ENCODE measurements at regions not wholly inside any gene's neighbourhood (a gene's known extent, or its start where the extent isn't known, plus 50 kb on each side); places are given as distances from the start of the nearest gene placed in this dataset.

GRCh38 chr3:150105025-150105424, 134.3 kb upstream of the PFN2 start:
- Histone ChIP-seq H3K79me2 (ENCODE audit: insufficient read depth, low read length) (no peaks in the 10 kb centered on the region), H3K9me2 (ENCODE audit: insufficient read depth) (no peaks in the 10 kb centered on the region), H3K27ac (ENCODE audit: low read depth, low read length) (no peak overlapping the region), H4K20me1 (ENCODE audit: insufficient read depth) (no peaks in the 10 kb centered on the region), H3K4me2 (ENCODE audit: low read length) (no peak overlapping the region), H3K4me1 (ENCODE audit: control insufficient read depth in 1 of 2, insufficient read depth in 2 of 2, low read length in 2 of 2) (peaks cover 0 to 5% of the 10 kb centered on the region in 2 experiments; a peak in 2 of 4 replicates), H3K36me3 (ENCODE audit: control insufficient read depth in 1 of 2, insufficient read depth in 2 of 2, low read length in 2 of 2) (no peaks in the 10 kb centered on the region), H3K4me3 (replicated peaks in 1 of 2; ENCODE audit: low read depth in 1 of 2, low read length in 2 of 2) (no peak overlapping the region), H3K9me3 (ENCODE audit: control insufficient read depth in 1 of 2, insufficient read depth in 1 of 2, low read depth in 1 of 2, low read length in 2 of 2) (no peaks in the 10 kb centered on the region), H3K27me3 (ENCODE audit: insufficient read depth, low read length) (no peaks in the 10 kb centered on the region), H2AFZ (ENCODE audit: low read depth, low read length, poor library complexity, severe bottlenecking) (no peak overlapping the region), H3K9ac (ENCODE audit: low read length) (no peak overlapping the region)
- DNase-seq (ENCODE audit: low read depth, low spot score), result no peak
- ChIA-PET CTCF (no interaction called here), RAD21 (ENCODE audit: low non-redundant PET in 1 of 2, low total read pairs in 2 of 2, uncharacterized antibody in 2 of 2, unreplicated experiment in 2 of 2) (no interaction called here), POLR2A (no interaction called here)
- no peak for ATAC-seq
- BruUV-seq (replicated peaks), result no TSS peak
- TF ChIP-seq SP1 (IDR thresholded peaks at IDR 0.05; ENCODE audit: low read depth) (no peak), SIN3A (IDR thresholded peaks at IDR 0.05; ENCODE audit: low read depth) (no peak), RAD21 (IDR thresholded peaks at IDR 0.05; ENCODE audit: low read depth) (no peak), ELF1 (IDR thresholded peaks at IDR 0.05; ENCODE audit: borderline replicate concordance, low read depth) (no peak), FOSL1 (IDR thresholded peaks at IDR 0.05; ENCODE audit: low read depth) (no peak), MAX (IDR thresholded peaks at IDR 0.05) (no peak), EZH2phosphoT487 (IDR thresholded peaks at IDR 0.05; ENCODE audit: borderline replicate concordance) (no peak), ATF3 (IDR thresholded peaks at IDR 0.05) (no peak), POLR2A (IDR thresholded peaks at IDR 0.05; ENCODE audit: borderline replicate concordance, extremely low read depth, insufficient read depth, insufficient read length) (no peak), POLR2AphosphoS5 (IDR thresholded peaks at IDR 0.05; ENCODE audit: low read depth, low read length) (no peak), JUND (IDR thresholded peaks at IDR 0.05) (no peak), SRF (IDR thresholded peaks at IDR 0.05; ENCODE audit: low read depth) (no peak), EZH2 (IDR thresholded peaks at IDR 0.05) (no peak), ZBTB33 (IDR thresholded peaks at IDR 0.05; ENCODE audit: extremely low read depth, insufficient replicate concordance, low read length) (no peak)
- intact Hi-C loops (cut with micrococcal nuclease), result no loop called here

All from HCT116 (cell line).